Ectodermal cell (in vitro differentiated cells): ENCODE measurements at regions not wholly inside any gene's neighbourhood (a gene's known extent, or its start where the extent isn't known, plus 50 kb on each side); places are given as distances from the start of the nearest gene placed in this dataset.

Experiments
- H3K27ac ChIP-seq: 2 replicates; pipeline ENCODE4 v1.7.0; 2013; ENCODE audit warnings: mild to moderate bottlenecking, low read depth, low read length; ENCODE audit not compliant: insufficient read depth, poor library complexity, severe bottlenecking
- H3K27me3 ChIP-seq: 2 replicates; pipeline ENCODE4 v1.7.0; 2013; ENCODE audit warnings: mild to moderate bottlenecking, low read length; ENCODE audit not compliant: insufficient read depth, control insufficient read depth, poor library complexity, severe bottlenecking
- H3K36me3 ChIP-seq: one replicate; pipeline ENCODE4 v1.7.0; 2013; ENCODE audit warnings: low read length; ENCODE audit not compliant: control insufficient read depth, insufficient read depth
- H3K4me1 ChIP-seq: one replicate; pipeline ENCODE4 v1.7.0; 2013; ENCODE audit warnings: low read length; ENCODE audit not compliant: control insufficient read depth, insufficient read depth
- H3K4me3 ChIP-seq: 2 replicates; pipeline ENCODE4 v1.7.0; 2013; ENCODE audit warnings: low read depth, low read length, control low read depth; ENCODE audit not compliant: insufficient read depth
- H3K9me3 ChIP-seq: 2 replicates; pipeline ENCODE4 v1.7.0; 2013; ENCODE audit warnings: mild to moderate bottlenecking, low read length, moderate library complexity; ENCODE audit not compliant: control insufficient read depth
- WGBS, 2 experiments: methylation state at CpG; one replicate each; pipeline ENCODE4 v1.1.7; 2013; ENCODE audit warnings: missing lambda C conversion rate in 2 of 2; 5-methylcytosine and 5-hydroxymethylcytosine counted together

- no peak overlapping the region for H3K27ac ChIP-seq
- H3K4me1 ChIP-seq: peaks cover 11% of the 10 kb centered on the region
- no peaks in the 10 kb centered on the region for H3K9me3 ChIP-seq
- H3K4me3 ChIP-seq: no peak overlapping the region
- H3K36me3 ChIP-seq: no peaks in the 10 kb centered on the region
- no peaks in the 10 kb centered on the region for H3K27me3 ChIP-seq
- WGBS, 2 experiments: 92 to 94% methylated on average over 10 of the region's 10 CpGs
Measured at GRCh38 chr2:236986524-236987330, 99.0 kb upstream of the COPS8 start.

- H3K9me3 ChIP-seq: no peaks in the 10 kb centered on the region
- H3K27ac ChIP-seq: no peak overlapping the region
- no peaks in the 10 kb centered on the region for H3K27me3 ChIP-seq
- H3K4me3 ChIP-seq: no peak overlapping the region
- H3K4me1 ChIP-seq: peaks cover 11% of the 10 kb centered on the region
- no peaks in the 10 kb centered on the region for H3K36me3 ChIP-seq
- 98 to 100% methylated on average over 2 of the region's 2 CpGs for WGBS, 2 experiments
Measured at GRCh38 chr2:236988216-236988615, 97.5 kb upstream of the COPS8 start.

- Histone ChIP-seq H3K27ac (no peak overlapping the region), H3K27me3 (no peaks in the 10 kb centered on the region), H3K9me3 (no peaks in the 10 kb centered on the region), H3K4me3 (no peak overlapping the region), H3K36me3 (no peaks in the 10 kb centered on the region), H3K4me1 (peaks cover 11% of the 10 kb centered on the region)
- 87 to 91% methylated on average over 16 of the region's 16 CpGs for WGBS, 2 experiments
Measured at GRCh38 chr2:236988690-236989624, 96.7 kb upstream of the COPS8 start.

GRCh38 chr2:236990552-236990951 is 95.1 kb upstream of the COPS8 start:
- Histone ChIP-seq H3K9me3 (no peaks in the 10 kb centered on the region), H3K4me1 (peaks cover 14% of the 10 kb centered on the region), H3K4me3 (no peak overlapping the region), H3K27ac (no peak overlapping the region), H3K27me3 (no peaks in the 10 kb centered on the region), H3K36me3 (no peaks in the 10 kb centered on the region)
- 86 to 96% methylated on average over 1 to 2 of the region's 2 CpGs for WGBS, 2 experiments

GRCh38 chr2:236991874-236992273 is 93.8 kb upstream of the COPS8 start:
- 87 to 89% methylated on average over 1 of the region's 1 CpG for WGBS, 2 experiments
- Histone ChIP-seq H3K36me3 (no peaks in the 10 kb centered on the region), H3K4me1 (peaks cover 14% of the 10 kb centered on the region), H3K4me3 (no peak overlapping the region), H3K27ac (no peak overlapping the region), H3K27me3 (no peaks in the 10 kb centered on the region), H3K9me3 (no peaks in the 10 kb centered on the region)

GRCh38 chr2:236993286-236993685 is 92.4 kb upstream of the COPS8 start:
- H3K27me3 ChIP-seq: no peaks in the 10 kb centered on the region

GRCh38 chr2:236994361-236994760 is 91.3 kb upstream of the COPS8 start:
- H3K4me1 ChIP-seq: peaks cover 6% of the 10 kb centered on the region
- no peak overlapping the region for H3K4me3 ChIP-seq
- H3K36me3 ChIP-seq: no peaks in the 10 kb centered on the region
- H3K27ac ChIP-seq: no peak overlapping the region
- no peaks in the 10 kb centered on the region for H3K9me3 ChIP-seq
- H3K27me3 ChIP-seq: no peaks in the 10 kb centered on the region
- 89% methylated on average over 9 of the region's 9 CpGs for WGBS, 2 experiments

More at GRCh38 chr2:236993286-236993685, 92.4 kb upstream of the COPS8 start:
- H3K4me3 ChIP-seq: no peak overlapping the region
- no peaks in the 10 kb centered on the region for H3K9me3 ChIP-seq
- 91 to 96% methylated on average over 2 of the region's 2 CpGs for WGBS, 2 experiments
- no peaks in the 10 kb centered on the region for H3K36me3 ChIP-seq
- H3K27ac ChIP-seq: no peak overlapping the region
- H3K4me1 ChIP-seq: peaks cover 16% of the 10 kb centered on the region

GRCh38 chr2:236997069-236997715 is 88.5 kb upstream of the COPS8 start:
- 86% methylated on average over 8 of the region's 8 CpGs for WGBS, 2 experiments
- no peak overlapping the region for H3K4me3 ChIP-seq
- H3K36me3 ChIP-seq: no peaks in the 10 kb centered on the region
- H3K27me3 ChIP-seq: no peaks in the 10 kb centered on the region
- H3K4me1 ChIP-seq: peaks cover 5% of the 10 kb centered on the region
- no peaks in the 10 kb centered on the region for H3K9me3 ChIP-seq
- no peak overlapping the region for H3K27ac ChIP-seq

- 57 to 60% methylated on average over 1 of the region's 1 CpG for WGBS, 2 experiments
- Histone ChIP-seq H3K4me3 (no peak overlapping the region), H3K27ac (no peak overlapping the region), H3K36me3 (no peaks in the 10 kb centered on the region), H3K27me3 (no peaks in the 10 kb centered on the region), H3K4me1 (peaks cover 5% of the 10 kb centered on the region), H3K9me3 (no peaks in the 10 kb centered on the region)
Measured at GRCh38 chr2:236998236-236998635, 87.5 kb upstream of the COPS8 start.

GRCh38 chr2:236998758-236999157 is 86.9 kb upstream of the COPS8 start:
- Histone ChIP-seq H3K4me3 (no peak overlapping the region), H3K27ac (no peak overlapping the region), H3K36me3 (no peaks in the 10 kb centered on the region), H3K9me3 (no peaks in the 10 kb centered on the region), H3K27me3 (no peaks in the 10 kb centered on the region), H3K4me1 (peaks cover 5% of the 10 kb centered on the region)
- WGBS, 2 experiments: 72 to 75% methylated on average over 5 of the region's 5 CpGs
